ENCODE measurements at regions not wholly inside any gene's neighbourhood (a gene's known extent, or its start where the extent isn't known, plus 50 kb on each side); places are given as distances from the start of the nearest gene placed in this dataset.

- TF ChIP-seq CTCF (IDR thresholded peaks at IDR 0.05; ENCODE audit: low read depth, low read length, missing input control) (no peak), RAD21 (IDR thresholded peaks at IDR 0.05) (no peak), YY1 (IDR thresholded peaks at IDR 0.05) (no peak), JUND (IDR thresholded peaks at IDR 0.05) (no peak), TAF1 (conservative IDR thresholded peaks at IDR 0.05) (no peak), EGR1 (IDR thresholded peaks at IDR 0.05; ENCODE audit: low read depth in 2 of 2) (no peak), MAX (IDR thresholded peaks at IDR 0.05) (no peak), RXRA (IDR thresholded peaks at IDR 0.05) (no peak), REST (IDR thresholded peaks at IDR 0.05) (no peak), SP1 (IDR thresholded peaks at IDR 0.05) (no peak)
These were observed 137.8 kb upstream of the GYPC start for GRCh38 chr2:126518196-126518595.
